Aorta (tissue), 5 donors: ENCODE measurements at regions not wholly inside any gene's neighbourhood (a gene's known extent, or its start where the extent isn't known, plus 50 kb on each side); places are given as distances from the start of the nearest gene placed in this dataset.

Experiments
- ATAC-seq: fragments of 200-7000 bp; cut with Tn5 transposase; one replicate; pipeline ENCODE4 v1.9.1; 2022; ENCODE audit warnings: moderate library complexity; ENCODE audit not compliant: low FRiP score
- DNase-seq, 2 donors: peaks; one replicate each; pipeline ENCODE4 v3.0.0-alpha.2; 2020
- H3K27ac ChIP-seq, 2 donors: one replicate each; pipeline ENCODE4 v1.5.1; 2013; ENCODE audit warnings: low read length in 2 of 2, mild to moderate bottlenecking in 2 of 2, moderate library complexity in 2 of 2, control low read depth in 1 of 2, inconsistent platforms in 1 of 2, low read depth in 1 of 2
- H3K27me3 ChIP-seq, 2 donors: one replicate each; pipeline ENCODE4 v1.6.1; 2013; ENCODE audit warnings: control low read depth in 1 of 2, low read length in 1 of 2, mild to moderate bottlenecking in 1 of 2, moderate library complexity in 1 of 2; ENCODE audit not compliant: insufficient read depth in 2 of 2, control insufficient read depth in 1 of 2
- H3K36me3 ChIP-seq, 2 donors: one replicate each; pipeline ENCODE4 v1.6.1; 2013; ENCODE audit warnings: control low read depth in 1 of 2, low read length in 1 of 2, mild to moderate bottlenecking in 1 of 2; ENCODE audit not compliant: insufficient read depth in 2 of 2, control insufficient read depth in 1 of 2
- H3K4me1 ChIP-seq, 2 donors: one replicate each; pipeline ENCODE4 v1.6.1; 2013; ENCODE audit warnings: low read length in 2 of 2, control low read depth in 1 of 2, mild to moderate bottlenecking in 1 of 2, moderate library complexity in 1 of 2; ENCODE audit not compliant: insufficient read depth in 2 of 2, control insufficient read depth in 1 of 2
- H3K4me3 ChIP-seq, 2 donors: one replicate each; pipeline ENCODE4 v1.5.1; 2013; ENCODE audit warnings: low read length in 2 of 2, control low read depth in 1 of 2, mild to moderate bottlenecking in 1 of 2
- H3K9me3 ChIP-seq: one replicate; pipeline ENCODE4 v1.6.1; 2013; ENCODE audit warnings: mild to moderate bottlenecking, low read length; ENCODE audit not compliant: control insufficient read depth
- WGBS, 2 donors: extraction: QIAGEN DNeasy Blood & Tissue Kit; methylation state at CpG; one replicate each; pipeline ENCODE4 v1.1.7; 2013; 5-methylcytosine and 5-hydroxymethylcytosine counted together
- intact Hi-C, 2 donors: fragments of 100-400 bp; cut with DNase I; formaldehyde crosslinking; loops; one replicate each; pipeline versions ENCODE4 v1.14.2 to v1.15.0; 2022
- donor health status: healthy with polysubstance abuse.
- donor health status: Bipolar disorder and iron deficiency.
- donor health status: DM: no; HTN: no; CAD: no.
- donor health status: DM: no; HTN: no; CAD: no.
- donor health status: DM: yes; HTN: yes; CAD: no.

- Histone ChIP-seq H3K4me1 (no peaks in the 10 kb centered on the region), H3K4me3 (no peak overlapping the region), H3K36me3 (no peaks in the 10 kb centered on the region), H3K27me3 (no peaks in the 10 kb centered on the region), H3K9me3 (peaks cover 2% of the 10 kb centered on the region), H3K27ac (no peak overlapping the region)
- ATAC-seq, result no peak
- 73 to 74% methylated on average over 22 of the region's 22 CpGs for WGBS, 2 donors
- intact Hi-C loops, result loop anchor here in 1 of 2 donors (10.0 kb wide), 1 partner anchor 61 kb away; no protein-coding TSS in a partner anchor
- no peak for DNase-seq
Measured at GRCh38 chr15:101543926-101544612, 54.6 kb upstream of the PCSK6 start.

GRCh38 chr15:101543431-101543830 is 53.9 kb upstream of the PCSK6 start:
- Histone ChIP-seq H3K4me1 (no peaks in the 10 kb centered on the region), H3K4me3 (no peak overlapping the region), H3K36me3 (no peaks in the 10 kb centered on the region), H3K27ac (no peak overlapping the region), H3K27me3 (no peaks in the 10 kb centered on the region), H3K9me3 (peaks cover 3% of the 10 kb centered on the region)
- DNase-seq (no peak), ATAC-seq (no peak)
- 82 to 83% methylated on average over 12 of the region's 12 CpGs for WGBS, 2 donors
- intact Hi-C loops, result loop anchor here in 1 of 2 donors (10.0 kb wide), 1 partner anchor 61 kb away; no protein-coding TSS in a partner anchor

GRCh38 chr15:101543026-101543390 is 53.5 kb upstream of the PCSK6 start:
- no peak for DNase-seq
- H3K9me3 ChIP-seq, result peaks cover 3% of the 10 kb centered on the region
- WGBS, 2 donors, result 84 to 88% methylated on average over 7 of the region's 7 CpGs

DNA sequence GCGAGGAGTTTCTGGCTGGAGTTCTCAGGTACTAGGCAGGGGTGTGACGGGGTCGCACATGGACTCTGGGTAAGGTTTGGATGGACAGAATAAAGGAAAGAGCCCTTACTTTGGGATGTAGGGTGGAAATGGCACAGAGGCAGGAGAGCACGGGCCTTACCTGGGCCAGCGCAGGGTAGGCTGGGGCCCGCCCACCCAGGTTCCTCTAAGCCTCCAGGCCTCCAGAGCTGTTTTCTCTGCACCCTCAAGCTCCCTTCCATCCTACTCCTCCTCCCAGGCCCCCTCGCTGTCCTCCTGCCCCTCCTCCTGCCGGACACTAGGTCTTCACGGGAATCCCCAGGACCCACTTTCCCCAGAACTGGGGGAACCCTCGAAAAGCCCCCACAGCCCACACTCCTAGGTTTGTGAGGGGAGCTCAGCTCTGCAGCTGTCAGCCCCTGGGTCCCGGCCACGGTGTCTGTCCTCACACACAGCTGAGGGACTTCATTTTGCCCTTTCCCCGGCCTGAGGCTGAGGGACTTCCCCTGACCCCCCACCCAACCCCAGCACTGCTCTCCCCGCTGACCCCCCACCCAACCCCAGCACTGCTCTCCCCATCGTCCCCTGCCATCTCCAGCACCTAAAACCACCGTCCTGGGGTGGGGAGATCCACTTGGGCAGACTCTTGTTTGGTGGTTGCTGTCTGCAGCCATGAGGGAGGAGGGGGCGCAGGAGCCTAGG is 53.0 kb upstream of the PCSK6 start:
- ATAC-seq (peak; percentile 66), DNase-seq (no peak)
- no peak overlapping the region for H3K4me3 ChIP-seq
- no peaks in the 10 kb centered on the region for H3K36me3 ChIP-seq
- intact Hi-C loops, result loop anchor here in 1 of 2 donors (10.0 kb wide), 1 partner anchor 62 kb away; no protein-coding TSS in a partner anchor
- peaks cover 3% of the 10 kb centered on the region for H3K9me3 ChIP-seq
- H3K27ac ChIP-seq, result no peak overlapping the region
- H3K4me1 ChIP-seq, result no peaks in the 10 kb centered on the region
- WGBS, 2 donors, result 85 to 88% methylated on average over 17 of the region's 17 CpGs
- no peaks in the 10 kb centered on the region for H3K27me3 ChIP-seq

More at GRCh38 chr15:101543026-101543390, 53.5 kb upstream of the PCSK6 start:
- intact Hi-C loops, result loop anchor here in 1 of 2 donors (10.0 kb wide), 1 partner anchor 62 kb away; no protein-coding TSS in a partner anchor
- H3K27me3 ChIP-seq, result no peaks in the 10 kb centered on the region
- no peak overlapping the region for H3K27ac ChIP-seq
- no peaks in the 10 kb centered on the region for H3K4me1 ChIP-seq
- H3K36me3 ChIP-seq, result no peaks in the 10 kb centered on the region
- H3K4me3 ChIP-seq, result no peak overlapping the region
- ATAC-seq, result no peak

DNA sequence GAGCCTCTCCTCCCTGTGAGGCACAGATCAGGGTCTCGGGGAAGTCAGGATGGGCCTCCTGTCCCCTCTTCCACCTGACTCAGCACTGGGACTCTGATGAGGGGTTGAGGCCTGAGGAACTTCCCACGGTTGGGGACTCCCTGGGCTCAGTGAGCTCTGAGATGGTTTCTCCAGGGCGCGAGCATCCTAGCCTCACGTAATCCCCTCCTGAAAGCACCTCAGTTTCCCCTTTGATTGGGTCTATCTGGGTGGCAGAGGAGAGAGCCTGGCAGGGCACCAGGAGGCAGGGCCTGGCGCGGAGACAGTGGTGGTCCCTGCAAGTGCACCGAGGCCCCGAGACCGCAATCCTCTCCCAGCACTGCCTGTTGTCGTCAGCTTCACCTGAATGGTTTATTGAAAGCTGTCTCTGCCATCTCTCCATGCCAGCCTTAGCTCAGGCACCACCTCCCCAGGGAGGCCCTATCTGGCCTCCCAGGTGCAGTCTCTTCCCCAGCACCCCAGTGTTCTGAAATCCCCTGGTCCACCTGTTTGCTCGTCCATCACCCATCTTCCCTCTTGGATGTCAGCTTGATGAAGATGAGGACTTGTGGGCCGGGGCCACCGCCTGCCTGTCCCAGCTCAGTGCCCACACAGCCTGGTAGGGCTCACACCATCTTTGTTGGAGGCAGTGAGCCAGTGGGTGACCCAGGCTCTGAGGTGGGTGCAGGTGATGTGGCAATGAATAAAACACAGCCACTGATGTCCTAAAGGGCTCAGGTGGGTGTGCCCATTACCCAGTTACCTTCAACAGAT is 52.2 kb upstream of the PCSK6 start:
- Histone ChIP-seq H3K27ac (no peak overlapping the region), H3K9me3 (peaks cover 3% of the 10 kb centered on the region), H3K27me3 (no peaks in the 10 kb centered on the region), H3K4me1 (no peaks in the 10 kb centered on the region), H3K36me3 (no peaks in the 10 kb centered on the region), H3K4me3 (no peak overlapping the region)
- WGBS, 2 donors, result 93 to 95% methylated on average over 14 of the region's 14 CpGs
- intact Hi-C loops, result loop anchor here in 1 of 2 donors (10.0 kb wide), 1 partner anchor 63 kb away; no protein-coding TSS in a partner anchor
- DNase-seq, result no peak
- no peak for ATAC-seq

GRCh38 chr15:101540480-101541239 is 51.2 kb upstream of the PCSK6 start:
- no peak for ATAC-seq

DNA sequence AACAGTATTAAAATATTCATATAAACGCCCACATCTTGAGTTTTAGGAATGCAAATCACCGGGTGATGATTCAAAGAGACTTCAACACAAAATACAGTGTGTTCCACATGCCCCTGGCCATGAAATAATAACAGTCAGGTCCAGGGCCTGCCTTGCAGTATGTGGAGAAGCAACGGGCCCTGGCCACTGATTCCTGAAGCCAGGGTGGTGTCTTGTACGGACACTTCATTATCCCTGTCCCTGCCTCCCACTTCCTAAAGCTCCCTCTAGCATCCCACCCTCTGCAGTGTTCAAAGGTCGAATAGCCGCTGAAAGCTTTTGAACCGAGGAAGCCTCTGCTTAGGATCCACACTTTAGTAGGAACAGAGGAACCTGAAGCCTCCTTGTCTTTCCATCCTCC is 50.4 kb upstream of the PCSK6 start:
- Histone ChIP-seq H3K36me3 (no peaks in the 10 kb centered on the region), H3K27me3 (no peaks in the 10 kb centered on the region), H3K4me1 (no peaks in the 10 kb centered on the region), H3K4me3 (no peak overlapping the region), H3K9me3 (peaks cover 2% of the 10 kb centered on the region), H3K27ac (no peak overlapping the region)
- DNase-seq (no peak), ATAC-seq (no peak)
- 80 to 86% methylated on average over 7 of the region's 7 CpGs for WGBS, 2 donors
- intact Hi-C loops, result loop anchor here in 1 of 2 donors (10.0 kb wide), 1 partner anchor 65 kb away; no protein-coding TSS in a partner anchor

More at GRCh38 chr15:101540480-101541239, 51.2 kb upstream of the PCSK6 start:
- peaks cover 3% of the 10 kb centered on the region for H3K9me3 ChIP-seq
- no peaks in the 10 kb centered on the region for H3K4me1 ChIP-seq
- H3K36me3 ChIP-seq, result no peaks in the 10 kb centered on the region
- no peak overlapping the region for H3K4me3 ChIP-seq
- intact Hi-C loops, result loop anchor here in 1 of 2 donors (10.0 kb wide), 1 partner anchor 64 kb away; no protein-coding TSS in a partner anchor
- no peaks in the 10 kb centered on the region for H3K27me3 ChIP-seq
- H3K27ac ChIP-seq, result no peak overlapping the region
- 69 to 74% methylated on average over 10 of the region's 10 CpGs for WGBS, 2 donors
- peak in 1 of 2 donors; percentile 71 for DNase-seq

GRCh38 chr15:101539492-101539891 is 50.0 kb upstream of the PCSK6 start:
- H3K27me3 ChIP-seq, result no peaks in the 10 kb centered on the region
- no peak for DNase-seq
- no peak for ATAC-seq
- H3K9me3 ChIP-seq, result peaks cover 2% of the 10 kb centered on the region
- no peak overlapping the region for H3K4me3 ChIP-seq
- no peak overlapping the region for H3K27ac ChIP-seq
- intact Hi-C loops, result no loop called here
- H3K4me1 ChIP-seq, result no peaks in the 10 kb centered on the region
- 85 to 86% methylated on average over 13 of the region's 13 CpGs for WGBS, 2 donors
- H3K36me3 ChIP-seq, result no peaks in the 10 kb centered on the region
